ENCODE measurements at regions not wholly inside any gene's neighbourhood (a gene's known extent, or its start where the extent isn't known, plus 50 kb on each side); places are given as distances from the start of the nearest gene placed in this dataset.

DNA sequence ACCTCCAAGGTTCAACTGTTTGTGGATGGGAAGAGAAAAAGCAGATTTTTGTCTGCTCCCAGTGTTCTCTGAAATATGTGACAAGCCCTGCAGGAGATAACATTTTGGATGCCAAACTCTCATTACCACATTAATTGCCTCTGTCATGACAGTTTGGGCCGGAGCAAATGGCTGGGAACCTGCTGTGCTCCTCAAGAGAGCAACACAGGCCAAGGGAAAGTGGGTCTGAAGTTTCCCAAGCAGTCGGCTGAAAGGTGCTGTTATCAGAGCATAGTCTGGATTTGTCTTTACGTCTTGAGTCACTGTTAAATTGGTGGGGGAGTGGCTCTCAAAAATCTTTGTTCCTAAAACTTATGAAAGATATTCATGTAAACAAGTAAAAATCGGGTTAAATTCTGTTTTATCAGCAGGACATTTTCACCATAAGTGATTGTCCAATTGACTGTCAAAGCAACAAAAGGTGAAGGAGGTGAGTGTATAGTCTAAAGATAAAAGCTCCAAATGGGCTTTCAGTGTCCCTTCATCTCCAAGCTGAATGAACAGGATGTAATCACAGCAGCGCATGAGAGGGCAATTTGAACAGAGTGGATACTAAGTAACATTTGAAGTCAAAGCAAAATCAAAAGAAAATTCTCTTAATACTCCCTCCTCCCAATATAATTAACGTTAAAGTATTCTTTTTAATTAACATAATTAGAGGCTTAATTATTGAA, 844.8 kb downstream of the PCDH17 start:
- DNase-seq = no peak
- no peaks in the 10 kb centered on the region for H3K36me3 ChIP-seq (ENCODE audit: insufficient read depth, low read length)
- H3K4me1 ChIP-seq (ENCODE audit: insufficient read depth, low read length) = no peaks in the 10 kb centered on the region
- H3K27me3 ChIP-seq (ENCODE audit: control insufficient read depth in 1 of 2, insufficient read depth in 2 of 2, low read length in 2 of 2) = no peaks in the 10 kb centered on the region
- Mint-ChIP-seq H3K27me3 (no peaks in the 10 kb centered on the region), H3K27ac (no peak overlapping the region), H3K4me3 (no peak overlapping the region), H3K4me1 (ENCODE audit: low read depth) (no peaks in the 10 kb centered on the region), H3K36me3 (ENCODE audit: low read depth) (no peaks in the 10 kb centered on the region), H3K9me3 (peaks cover 9% of the 10 kb centered on the region)
- ChIA-PET POLR2A (no interaction called here), CTCF (no interaction called here)
- H3K9me3 ChIP-seq (ENCODE audit: control insufficient read depth in 1 of 2, insufficient read depth in 1 of 2, low read length in 2 of 2) = peaks cover 0 to 5% of the 10 kb centered on the region in 2 experiments
- ATAC-seq (ENCODE audit: poor library complexity) = no peak
- intact Hi-C loops (cut with DNase I, micrococcal nuclease) = loop anchor here in 1 of 2 experiments (5.0 kb wide), 1 partner anchor 959 kb away; no protein-coding TSS in a partner anchor
- no peak overlapping the region for H3K4me3 ChIP-seq (ENCODE audit: low read length)
- TF ChIP-seq CTCF (IDR thresholded peaks at IDR 0.05) = no peak
- no peak overlapping the region for H3K27ac ChIP-seq (ENCODE audit: low read depth in 1 of 2, low read length in 2 of 2)

DNA sequence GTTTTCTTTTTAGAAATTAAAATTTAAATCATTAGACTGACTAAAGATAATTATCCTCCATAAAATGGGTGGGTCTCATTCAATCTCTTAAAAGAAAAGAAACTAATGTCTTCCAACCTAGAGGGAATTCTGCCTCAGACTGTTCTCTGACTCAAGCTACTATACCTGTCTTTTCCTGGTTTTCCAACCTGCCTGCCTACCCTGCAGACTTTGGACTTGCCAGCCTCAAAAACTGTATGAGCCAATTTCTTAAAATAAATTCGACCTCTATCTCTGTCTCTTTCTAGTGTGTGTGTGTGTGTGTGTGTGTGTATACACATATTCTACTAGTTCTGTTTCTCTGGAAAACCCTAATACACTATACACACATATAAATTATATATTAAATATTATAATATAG, 847.3 kb downstream of the PCDH17 start:
- intact Hi-C loops (cut with DNase I, micrococcal nuclease) = loop anchor here in 1 of 2 experiments (5.0 kb wide), 1 partner anchor 962 kb away; no protein-coding TSS in a partner anchor
- Mint-ChIP-seq H3K27me3 (no peaks in the 10 kb centered on the region), H3K4me3 (no peak overlapping the region)

GRCh38 chr13:58480061-58480460, 848.5 kb downstream of the PCDH17 start:
- ATAC-seq (ENCODE audit: poor library complexity) (no peak), DNase-seq (no peak)
- no peak overlapping the region for H3K4me3 ChIP-seq (ENCODE audit: low read length)
- Mint-ChIP-seq H3K36me3 (ENCODE audit: low read depth) (no peaks in the 10 kb centered on the region), H3K27me3 (no peaks in the 10 kb centered on the region), H3K4me3 (no peak overlapping the region), H3K27ac (no peak overlapping the region), H3K4me1 (ENCODE audit: low read depth) (no peaks in the 10 kb centered on the region), H3K9me3 (peaks cover 7% of the 10 kb centered on the region)
- no peaks in the 10 kb centered on the region for H3K27me3 ChIP-seq (ENCODE audit: control insufficient read depth in 1 of 2, insufficient read depth in 2 of 2, low read length in 2 of 2)
- TF ChIP-seq CTCF (IDR thresholded peaks at IDR 0.05) = no peak
- no peaks in the 10 kb centered on the region for H3K4me1 ChIP-seq (ENCODE audit: insufficient read depth, low read length)
- no peaks in the 10 kb centered on the region for H3K36me3 ChIP-seq (ENCODE audit: insufficient read depth, low read length)
- peaks cover 0 to 6% of the 10 kb centered on the region in 2 experiments for H3K9me3 ChIP-seq (ENCODE audit: control insufficient read depth in 1 of 2, insufficient read depth in 1 of 2, low read length in 2 of 2)
- ChIA-PET CTCF (no interaction called here), POLR2A (no interaction called here)
- H3K27ac ChIP-seq (ENCODE audit: low read depth in 1 of 2, low read length in 2 of 2) = no peak overlapping the region
- intact Hi-C loops (cut with DNase I, micrococcal nuclease) = no loop called here

More for the DNA sequence above, 847.3 kb downstream of the PCDH17 start:
- ATAC-seq (ENCODE audit: poor library complexity) = no peak
- ChIA-PET POLR2A (no interaction called here), CTCF (no interaction called here)
- H3K9me3 ChIP-seq (ENCODE audit: control insufficient read depth in 1 of 2, insufficient read depth in 1 of 2, low read length in 2 of 2) = peaks cover 0 to 5% of the 10 kb centered on the region in 2 experiments
- TF ChIP-seq CTCF (IDR thresholded peaks at IDR 0.05) = no peak
- no peak overlapping the region for H3K4me3 ChIP-seq (ENCODE audit: low read length)
- Mint-ChIP-seq H3K4me1 (ENCODE audit: low read depth) (no peaks in the 10 kb centered on the region), H3K36me3 (ENCODE audit: low read depth) (no peaks in the 10 kb centered on the region), H3K9me3 (peaks cover 7% of the 10 kb centered on the region), H3K27ac (no peak overlapping the region)
- no peaks in the 10 kb centered on the region for H3K4me1 ChIP-seq (ENCODE audit: insufficient read depth, low read length)
- no peaks in the 10 kb centered on the region for H3K27me3 ChIP-seq (ENCODE audit: control insufficient read depth in 1 of 2, insufficient read depth in 2 of 2, low read length in 2 of 2)
- DNase-seq = no peak
- no peaks in the 10 kb centered on the region for H3K36me3 ChIP-seq (ENCODE audit: insufficient read depth, low read length)
- H3K27ac ChIP-seq (ENCODE audit: low read depth in 1 of 2, low read length in 2 of 2) = no peak overlapping the region

All from CD4-positive, alpha-beta T cell (primary cell).